ENCODE measurements at regions not wholly inside any gene's neighbourhood (a gene's known extent, or its start where the extent isn't known, plus 50 kb on each side); places are given as distances from the start of the nearest gene placed in this dataset.

GRCh38 chr6:80886475-80886874 lies 780.0 kb downstream of the BCKDHB start:
- no peaks in the 10 kb centered on the region for H3K9me3 ChIP-seq (ENCODE audit: insufficient read depth in 2 of 2, low read depth in 1 of 2, low read length in 1 of 2)
- no peak overlapping the region for H3K27ac ChIP-seq (ENCODE audit: low read depth, low read length)
- H3K4me3 ChIP-seq (ENCODE audit: extremely low read depth in 1 of 4, insufficient read depth in 2 of 4, low read depth in 3 of 4, low read length in 4 of 4): no peak overlapping the region
- H2BK5ac ChIP-seq (ENCODE audit: low read depth, low read length): no peak overlapping the region
- H3K4me1 ChIP-seq (replicated peaks in 1 of 4; ENCODE audit: control insufficient read depth in 3 of 4, insufficient read depth in 4 of 4, low read length in 3 of 4): no peaks in the 10 kb centered on the region
- H3K23ac ChIP-seq (ENCODE audit: insufficient read length): no peak overlapping the region
- H3K18ac ChIP-seq (ENCODE audit: extremely low read depth, low read length): no peak overlapping the region
- no peaks in the 10 kb centered on the region for H3K23me2 ChIP-seq (ENCODE audit: low read depth, low read length)
- POLR2A ChIA-PET (ENCODE audit: partially characterized antibody): no interaction called here
- no peak overlapping the region for H2AFZ ChIP-seq (ENCODE audit: low read length)
- H3K27me3 ChIP-seq (replicated peaks in 1 of 4; ENCODE audit: control insufficient read depth in 3 of 4, extremely low read depth in 1 of 4, insufficient read depth in 3 of 4, low read length in 3 of 4): no peaks in the 10 kb centered on the region
- no peaks in the 10 kb centered on the region for H3K79me2 ChIP-seq (ENCODE audit: control insufficient read depth in 1 of 2, insufficient read depth in 2 of 2, low read length in 2 of 2)
- H4K8ac ChIP-seq (ENCODE audit: extremely low read depth, insufficient read depth, low read length): no peak overlapping the region
- WGBS, 2 experiments (ENCODE audit: extremely low coverage in 1 of 2, insufficient coverage in 1 of 2, insufficient read length in 1 of 2, insufficient replicate concordance in 2 of 2, low coverage in 1 of 2, low lambda C conversion rate in 2 of 2, missing lambda C conversion rate in 1 of 2): 69% methylated on average over 2 of the region's 2 CpGs; no CpG with 5 or more reads in 1 of the 2 experiments
- CTCF ChIA-PET (ENCODE audit: partially characterized antibody): no interaction called here
- FAIRE-seq: no peak
- no peak overlapping the region for H3K4me2 ChIP-seq (ENCODE audit: insufficient read depth in 1 of 2, low read depth in 2 of 2, low read length in 2 of 2)
- H3K14ac ChIP-seq (ENCODE audit: insufficient read length): no peak overlapping the region
- H3K36me3 ChIP-seq (ENCODE audit: control insufficient read depth in 2 of 4, insufficient read depth in 4 of 4, low read length in 3 of 4): no peaks in the 10 kb centered on the region
- no peak overlapping the region for H3K56ac ChIP-seq (replicated peaks; ENCODE audit: insufficient read length, low read depth, low read length)
- H4K91ac ChIP-seq (replicated peaks; ENCODE audit: insufficient read length, low read length): no peak overlapping the region
- H4K20me1 ChIP-seq (replicated peaks in 1 of 2; ENCODE audit: control insufficient read depth in 1 of 2, insufficient read depth in 2 of 2, low read length in 2 of 2): no peaks in the 10 kb centered on the region
- H2BK15ac ChIP-seq (ENCODE audit: low read length): no peak overlapping the region
- H3K9ac ChIP-seq (replicated peaks in 1 of 4; ENCODE audit: extremely low read depth in 1 of 4, low read depth in 3 of 4, low read length in 3 of 4): no peak overlapping the region
- no peak overlapping the region for H2AK5ac ChIP-seq (ENCODE audit: low read depth, low read length)
- H2BK120ac ChIP-seq (replicated peaks; ENCODE audit: low read depth, low read length): no peak overlapping the region
- H3K79me1 ChIP-seq (ENCODE audit: low read depth, low read length): no peaks in the 10 kb centered on the region
- H3K4ac ChIP-seq (replicated peaks; ENCODE audit: insufficient read length, low read depth, low read length): no peak overlapping the region
- no peak overlapping the region for H2BK12ac ChIP-seq (ENCODE audit: low read depth, low read length)
- DNase-seq (ENCODE audit: low read depth in 1 of 2, low spot score in 2 of 2): no peak
- no peak overlapping the region for H2BK20ac ChIP-seq (ENCODE audit: low read length)
- no peak overlapping the region for H4K5ac ChIP-seq (ENCODE audit: insufficient read length, low read depth, low read length)
- TF ChIP-seq ATF2 (IDR thresholded peaks at IDR 0.05; ENCODE audit: low read length) (no peak), NRF1 (IDR thresholded peaks at IDR 0.05; ENCODE audit: low read depth, low read length) (no peak), TAF7 (optimal IDR thresholded peaks at IDR 0.05; ENCODE audit: borderline replicate concordance, low read depth, low read length) (no peak), SP1 (IDR thresholded peaks at IDR 0.05; ENCODE audit: low read depth, low read length) (no peak), FOSL1 (IDR thresholded peaks at IDR 0.05; ENCODE audit: insufficient read depth, low read depth, low read length) (no peak), CBX5 (IDR thresholded peaks at IDR 0.05; ENCODE audit: low read depth, low read length) (no peak), RNF2 (IDR thresholded peaks at IDR 0.05; ENCODE audit: borderline replicate concordance, low read depth, low read length, missing control alignments, poor library complexity, severe bottlenecking) (no peak), CHD1 (IDR thresholded peaks at IDR 0.05; ENCODE audit: low read depth, low read length) (no peak), CEBPB (IDR thresholded peaks at IDR 0.05; ENCODE audit: low read depth, low read length) (no peak), JUN (IDR thresholded peaks at IDR 0.05; ENCODE audit: low read depth, low read length) (no peak)

Measured in H1 (cell line).